Activated B cell treated with CpG ODN at 0.5 μM for 24 hours (primary cell): ENCODE measurements at regions not wholly inside any gene's neighbourhood (a gene's known extent, or its start where the extent isn't known, plus 50 kb on each side); places are given as distances from the start of the nearest gene placed in this dataset.

Experiments
- ATAC-seq: fragments of 200-7000 bp; cut with Tn5 transposase; one replicate; pipeline ENCODE4 v1.10.0; 2021; ENCODE audit warnings: low read depth, mild to moderate bottlenecking, moderate library complexity
- CTCF ChIA-PET: fragments of 350-600 bp; sonication (Branson Sonifier 250); formaldehyde crosslinking; loops from one replicate; lab custom pipeline; 2021; ENCODE audit warnings: antibody characterized with exemption; lab: Charles Lee
- POLR2A ChIA-PET: fragments of 350-600 bp; sonication (Branson Sonifier 250); formaldehyde crosslinking; loops from one replicate; lab custom pipeline; 2021; ENCODE audit warnings: antibody characterized with exemption; lab: Charles Lee
- DNase-seq: peaks from one replicate; pipeline ENCODE4 v3.0.0; 2022
- H3K27ac Mint-ChIP-seq: one replicate; pipeline ENCODE4 v1.8.0; 2020; ENCODE audit warnings: mixed read lengths
- H3K27me3 Mint-ChIP-seq: one replicate; pipeline ENCODE4 v1.8.0; 2021; ENCODE audit warnings: mixed read lengths
- H3K36me3 Mint-ChIP-seq: one replicate; pipeline ENCODE4 v1.8.0; 2021; ENCODE audit warnings: low read depth, mixed read lengths
- H3K4me1 Mint-ChIP-seq: one replicate; pipeline ENCODE4 v1.8.0; 2021; ENCODE audit warnings: mixed read lengths
- H3K4me3 Mint-ChIP-seq: one replicate; pipeline ENCODE4 v1.8.0; 2020; ENCODE audit warnings: mild to moderate bottlenecking, mixed read lengths
- H3K9me3 Mint-ChIP-seq: one replicate; pipeline ENCODE4 v1.8.0; 2020; ENCODE audit warnings: mixed read lengths
- CTCF ChIP-seq: fragments of 200-600 bp; IDR thresholded peaks from one replicate; pipeline ENCODE4 v1.8.0; 2022; ENCODE audit warnings: antibody characterized with exemption, mild to moderate bottlenecking
- intact Hi-C: fragments of 100-400 bp; cut with micrococcal nuclease; formaldehyde crosslinking; loops from one replicate; pipeline ENCODE4 v1.15.1; 2024

GRCh38 chr1:215471463-215471862 lies 95.6 kb upstream of the KCTD3 start:
- no peak for DNase-seq
- TF ChIP-seq CTCF = no peak
- Mint-ChIP-seq H3K36me3 (no peaks in the 10 kb centered on the region), H3K27ac (no peak overlapping the region), H3K27me3 (no peaks in the 10 kb centered on the region), H3K4me1 (no peaks in the 10 kb centered on the region), H3K4me3 (no peak overlapping the region), H3K9me3 (no peaks in the 10 kb centered on the region)
- intact Hi-C loops = no loop called here
- ATAC-seq = no peak
- ChIA-PET POLR2A (no interaction called here), CTCF (no interaction called here)

- TF ChIP-seq CTCF = no peak
- Mint-ChIP-seq H3K27me3 (no peaks in the 10 kb centered on the region), H3K4me3 (no peak overlapping the region), H3K36me3 (no peaks in the 10 kb centered on the region), H3K27ac (no peak overlapping the region), H3K4me1 (no peaks in the 10 kb centered on the region), H3K9me3 (no peaks in the 10 kb centered on the region)
- intact Hi-C loops = no loop called here
- ATAC-seq (no peak), DNase-seq (no peak)
- POLR2A ChIA-PET = no interaction called here
- CTCF ChIA-PET = no interaction called here
Measured at GRCh38 chr1:215472723-215473122, 94.4 kb upstream of the KCTD3 start.

GRCh38 chr1:215473943-215474342 lies 93.2 kb upstream of the KCTD3 start:
- intact Hi-C loops = no loop called here
- Mint-ChIP-seq H3K9me3 (peaks cover 8% of the 10 kb centered on the region), H3K27me3 (no peaks in the 10 kb centered on the region), H3K4me3 (no peak overlapping the region), H3K36me3 (no peaks in the 10 kb centered on the region), H3K27ac (no peak overlapping the region), H3K4me1 (no peaks in the 10 kb centered on the region)
- CTCF ChIA-PET = no interaction called here
- DNase-seq = no peak
- ATAC-seq = no peak
- POLR2A ChIA-PET = no interaction called here
- no peak for TF ChIP-seq CTCF

- H3K4me1 Mint-ChIP-seq = no peaks in the 10 kb centered on the region
- DNase-seq = no peak
- no peak overlapping the region for H3K4me3 Mint-ChIP-seq
- no peak for TF ChIP-seq CTCF
- H3K36me3 Mint-ChIP-seq = no peaks in the 10 kb centered on the region
- CTCF ChIA-PET = no interaction called here
- intact Hi-C loops = no loop called here
- no peak overlapping the region for H3K27ac Mint-ChIP-seq
- no peak for ATAC-seq
- no peaks in the 10 kb centered on the region for H3K27me3 Mint-ChIP-seq
- POLR2A ChIA-PET = no interaction called here
- H3K9me3 Mint-ChIP-seq = peaks cover 10% of the 10 kb centered on the region
Measured at GRCh38 chr1:215474940-215475339, 92.2 kb upstream of the KCTD3 start.

- no peak for TF ChIP-seq CTCF
- Mint-ChIP-seq H3K4me3 (no peak overlapping the region), H3K9me3 (peaks cover 10% of the 10 kb centered on the region), H3K27ac (no peak overlapping the region), H3K36me3 (no peaks in the 10 kb centered on the region), H3K4me1 (no peaks in the 10 kb centered on the region), H3K27me3 (no peaks in the 10 kb centered on the region)
- DNase-seq (no peak), ATAC-seq (no peak)
- ChIA-PET CTCF (no interaction called here), POLR2A (no interaction called here)
- intact Hi-C loops = no loop called here
Measured at GRCh38 chr1:215475796-215476481, 91.2 kb upstream of the KCTD3 start.
